GM21360 (cell line): ENCODE measurements at regions not wholly inside any gene's neighbourhood (a gene's known extent, or its start where the extent isn't known, plus 50 kb on each side); places are given as distances from the start of the nearest gene placed in this dataset.

ENCODE experiments used
- ATAC-seq: cut with Tn5 transposase; IDR thresholded peaks from one replicate; pipeline ENCODE4 v1.9.1; 2021; ENCODE audit warnings: mild to moderate bottlenecking, moderate library complexity; ENCODE audit not compliant: unreplicated experiment

DNA sequence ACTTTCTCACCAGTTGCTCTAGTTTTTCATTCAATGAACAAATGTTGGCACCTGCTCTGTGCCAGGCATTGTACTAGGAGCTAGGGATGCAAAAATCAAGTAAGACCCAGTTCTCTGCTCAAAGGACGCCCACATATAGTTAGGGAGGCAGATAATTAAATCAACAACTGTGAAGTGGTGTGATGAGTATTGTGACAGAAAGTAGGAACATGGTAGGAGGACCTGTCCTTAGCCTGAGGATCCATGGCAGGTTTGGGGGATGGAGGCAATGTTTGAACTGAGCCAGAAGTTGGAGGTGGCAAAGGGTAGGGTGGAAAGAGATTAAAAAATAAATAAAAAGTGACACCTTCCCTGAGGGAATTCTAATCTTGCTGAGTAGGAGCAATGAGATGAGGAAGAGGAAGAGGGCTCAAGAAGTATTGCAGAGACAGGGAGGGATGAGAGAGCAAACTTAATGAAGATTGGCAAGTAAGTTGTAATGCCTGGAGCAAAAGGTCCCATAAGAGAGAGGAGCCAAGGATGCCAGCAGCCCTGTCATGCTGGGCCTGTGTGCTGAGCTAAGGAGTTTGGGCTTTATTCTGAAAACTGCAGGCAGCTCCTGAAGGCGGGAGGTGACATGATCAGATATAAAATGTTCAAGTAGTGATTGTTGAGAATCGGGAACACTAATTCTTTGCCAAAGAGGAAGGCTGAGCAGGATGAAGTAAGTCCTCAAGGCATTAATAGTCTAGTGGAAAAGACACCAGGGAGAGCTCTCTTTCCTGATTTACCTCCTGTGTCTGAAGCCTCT is 184.3 kb upstream of the PPP2R3A start:
- no peak for ATAC-seq

DNA sequence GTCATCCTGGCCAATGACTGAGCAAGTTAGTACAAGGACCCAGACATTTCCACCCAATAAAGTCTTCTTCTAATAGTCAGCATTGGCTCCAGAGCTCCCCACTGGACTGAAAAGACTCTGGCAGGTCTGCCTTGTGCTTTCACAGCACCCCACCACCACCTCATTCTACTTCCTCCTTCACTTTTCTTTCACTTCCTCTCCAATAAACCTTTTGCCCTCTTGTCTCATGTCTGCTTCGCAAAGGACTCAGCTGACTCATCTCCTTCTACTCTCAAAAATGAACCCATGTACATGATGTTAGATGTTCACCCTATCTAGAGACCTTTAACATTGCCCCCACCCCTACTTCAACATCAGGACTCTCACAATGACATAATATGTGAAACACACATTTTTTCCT is 181.0 kb upstream of the PPP2R3A start:
- peak; percentile 86 for ATAC-seq

DNA sequence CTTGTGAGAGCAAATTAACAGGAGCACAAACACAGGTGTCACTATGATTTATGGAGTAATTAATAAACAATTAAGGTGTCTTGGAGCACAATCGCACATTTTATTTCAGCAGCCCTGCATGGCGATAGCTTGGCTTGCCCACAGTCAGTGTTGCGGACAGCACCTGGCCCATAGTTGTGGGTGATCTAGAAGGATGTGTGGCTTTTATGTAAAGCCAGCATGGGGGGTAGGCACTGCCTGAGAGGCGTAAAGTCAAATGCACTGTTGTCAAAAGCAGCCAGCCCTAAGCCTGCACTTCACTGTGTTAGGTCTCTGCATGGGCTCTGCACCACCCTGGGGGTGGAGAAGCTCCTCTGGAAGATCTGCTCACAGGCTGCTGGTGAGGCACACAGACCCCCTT is 177.4 kb upstream of the PPP2R3A start:
- ATAC-seq: no peak

DNA sequence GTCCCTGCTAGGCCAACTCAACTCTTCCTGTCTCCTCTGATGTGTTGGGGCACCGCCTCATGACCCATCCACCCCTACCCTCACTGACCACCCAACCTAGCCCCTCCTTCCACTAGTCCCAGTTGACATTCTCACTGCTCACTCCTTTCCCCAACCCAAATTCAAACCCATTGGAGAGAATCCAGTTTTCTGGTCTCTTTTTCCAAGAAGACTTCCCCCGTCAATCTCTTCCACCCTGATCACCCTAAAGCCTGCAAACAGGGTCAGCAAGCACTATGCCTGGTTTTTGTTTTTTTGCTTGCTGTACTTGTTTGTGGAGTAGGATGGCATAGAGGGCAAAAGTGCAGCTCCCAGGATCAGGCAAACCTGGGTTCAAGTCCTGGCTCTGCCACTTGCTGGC is 176.6 kb upstream of the PPP2R3A start:
- no peak for ATAC-seq

DNA sequence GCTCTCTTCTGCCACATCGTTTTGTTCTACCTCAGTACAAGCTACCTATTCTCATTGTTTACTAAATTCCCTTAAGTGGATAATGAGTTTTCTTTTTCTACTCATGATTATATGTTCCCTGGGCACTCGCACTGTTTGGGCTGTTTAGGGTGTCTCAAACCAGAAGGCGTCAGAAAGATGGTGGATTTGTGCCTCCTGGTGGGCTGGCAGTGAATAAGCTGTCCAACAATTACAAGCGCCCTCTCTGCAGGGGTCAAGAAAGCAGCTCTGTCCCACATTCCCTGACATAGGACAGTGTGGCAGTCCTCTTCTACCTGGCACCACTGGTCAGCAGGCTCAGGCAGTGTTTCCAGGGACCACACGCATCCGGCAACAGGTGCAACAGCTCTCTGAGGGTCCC is 173.4 kb upstream of the PPP2R3A start:
- ATAC-seq: no peak

DNA sequence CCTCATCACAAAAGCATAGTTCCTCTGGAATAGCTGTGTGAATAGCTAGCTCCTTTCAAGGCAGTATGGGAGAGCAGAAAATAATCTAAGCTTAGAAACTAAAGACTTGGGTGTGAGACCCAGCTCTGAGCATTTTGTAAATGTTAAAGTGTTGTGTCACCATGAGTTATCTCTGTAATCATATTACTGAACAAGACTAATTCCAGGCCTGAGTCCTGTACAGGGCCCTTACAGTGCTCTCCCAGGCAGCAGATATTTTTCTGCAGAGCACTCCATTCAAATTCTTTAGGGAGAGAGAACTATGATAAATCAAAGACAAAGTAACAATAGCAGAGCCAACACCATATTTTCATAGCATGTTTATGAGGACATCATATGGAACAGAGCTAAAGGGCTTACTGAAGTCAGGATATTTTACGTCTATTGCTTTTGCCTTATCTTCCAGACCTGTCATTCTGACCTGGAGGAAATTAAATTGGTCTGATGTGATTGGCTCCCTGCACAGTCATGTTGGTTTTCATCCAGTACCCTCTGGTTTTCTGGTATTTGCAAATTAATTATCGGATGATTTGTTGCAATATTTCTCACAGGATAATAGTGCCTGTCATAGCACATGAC is 172.6 kb upstream of the PPP2R3A start:
- no peak for ATAC-seq

DNA sequence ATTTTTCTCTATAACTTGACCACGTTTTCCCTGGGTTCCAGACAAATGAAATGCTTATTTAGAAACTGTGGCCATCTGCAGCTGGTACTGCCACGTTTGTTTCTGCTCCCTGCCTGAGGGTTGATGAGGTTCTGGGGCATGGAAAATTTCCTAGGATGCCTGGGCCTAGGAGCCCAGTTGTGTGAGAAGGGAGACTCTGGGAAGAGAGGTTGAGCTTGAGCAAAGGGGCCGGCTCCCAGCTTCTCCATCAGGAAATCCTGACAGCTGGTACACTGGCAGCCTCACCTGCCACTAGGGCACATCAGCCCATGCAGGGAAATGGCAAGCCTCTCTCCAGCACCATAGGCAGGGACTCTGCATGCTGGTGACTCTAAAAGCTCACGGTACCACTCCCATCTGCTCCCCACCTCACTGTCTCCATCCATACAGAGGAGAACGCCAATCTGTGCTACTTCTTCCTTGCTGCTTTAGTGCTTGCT is 165.4 kb upstream of the PPP2R3A start:
- no peak for ATAC-seq

DNA sequence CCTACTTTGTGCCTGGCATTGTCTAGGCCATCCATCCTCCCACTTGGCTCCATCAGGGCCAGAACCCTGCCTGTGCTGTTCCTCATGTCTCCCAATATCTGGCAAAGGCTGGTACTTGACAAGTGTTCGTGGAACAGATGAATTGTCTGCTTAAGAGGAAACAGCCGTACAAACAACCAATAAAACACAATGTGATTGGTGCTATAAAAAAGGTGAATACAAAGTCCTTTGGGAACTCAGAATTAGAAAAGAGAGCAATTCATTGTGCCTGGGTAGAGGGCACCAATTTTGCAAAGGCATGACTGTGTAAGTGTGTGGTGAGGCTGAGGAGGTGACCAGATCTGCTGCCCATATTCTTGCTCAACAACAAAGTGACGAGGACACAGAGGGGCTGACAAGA is 164.5 kb upstream of the PPP2R3A start:
- ATAC-seq: no peak

DNA sequence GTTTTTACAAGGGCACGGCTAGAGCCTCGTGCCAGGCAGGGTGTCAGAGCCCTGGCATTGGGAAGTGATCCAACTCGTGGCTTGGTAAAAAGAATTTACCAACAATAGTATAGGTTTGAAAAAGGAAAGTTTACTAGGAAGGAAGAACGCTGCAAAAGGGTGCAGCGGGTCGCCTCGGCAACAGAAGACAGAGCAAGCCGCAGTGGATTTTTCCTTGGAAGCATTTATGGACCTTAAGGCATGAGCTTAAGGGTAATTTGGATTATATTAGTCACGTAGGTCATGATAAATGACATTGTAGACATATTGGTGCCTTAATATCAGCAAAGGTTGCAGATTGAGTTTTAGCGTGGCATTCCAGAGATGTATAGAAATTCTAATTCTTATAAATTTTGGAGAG is 163.4 kb upstream of the PPP2R3A start:
- no peak for ATAC-seq

DNA sequence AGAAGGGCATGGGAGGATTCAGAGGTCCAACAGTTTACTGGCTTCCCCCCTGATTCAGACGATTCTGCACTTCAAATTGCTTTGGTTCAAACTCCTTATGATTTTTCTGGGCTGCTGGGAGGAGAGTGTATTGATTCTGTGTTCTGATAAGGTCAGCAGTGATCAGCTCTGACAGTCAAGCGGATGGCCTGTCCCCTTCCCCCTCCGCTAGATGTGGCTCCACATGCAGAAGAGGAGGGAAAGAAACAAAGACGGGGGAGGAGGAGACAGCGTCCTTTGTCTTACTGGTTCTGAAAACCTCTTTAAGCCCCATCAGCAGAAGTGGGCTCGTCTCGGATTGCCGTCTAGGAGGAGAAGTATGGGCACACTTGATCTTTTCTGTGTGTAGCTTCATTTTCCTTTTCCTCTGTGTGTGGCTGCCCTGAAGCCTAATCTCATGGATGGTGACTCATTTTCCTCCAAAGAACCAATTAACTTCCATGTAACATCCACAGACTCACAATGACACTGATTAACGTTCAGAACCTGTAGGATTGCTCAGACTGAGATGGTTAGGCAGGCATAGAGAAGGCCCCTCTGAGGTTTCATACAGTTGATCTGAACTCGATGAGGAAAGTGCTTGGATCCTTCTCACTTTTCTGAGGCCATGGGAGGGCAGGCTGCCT is 162.4 kb upstream of the PPP2R3A start:
- no peak for ATAC-seq

DNA sequence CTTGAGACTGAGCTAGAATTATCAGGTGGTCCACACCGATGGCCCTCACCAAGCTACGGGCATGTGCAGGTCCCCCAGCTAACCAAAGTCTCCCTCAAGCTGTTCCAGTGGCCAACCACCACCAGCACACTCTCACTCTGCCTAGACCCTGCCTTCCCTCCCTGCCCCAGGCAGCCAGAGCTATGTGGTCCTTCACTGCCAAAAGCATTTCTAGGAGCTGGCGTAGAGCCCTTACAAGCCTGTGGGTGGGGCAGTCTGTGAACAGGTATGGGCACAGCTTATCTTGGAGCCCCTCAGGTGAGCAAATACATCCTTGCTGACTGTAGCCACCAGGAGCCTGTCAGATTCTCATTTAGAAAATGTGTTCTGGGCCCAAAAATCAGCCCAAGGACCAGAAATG is 159.8 kb upstream of the PPP2R3A start:
- ATAC-seq: no peak

DNA sequence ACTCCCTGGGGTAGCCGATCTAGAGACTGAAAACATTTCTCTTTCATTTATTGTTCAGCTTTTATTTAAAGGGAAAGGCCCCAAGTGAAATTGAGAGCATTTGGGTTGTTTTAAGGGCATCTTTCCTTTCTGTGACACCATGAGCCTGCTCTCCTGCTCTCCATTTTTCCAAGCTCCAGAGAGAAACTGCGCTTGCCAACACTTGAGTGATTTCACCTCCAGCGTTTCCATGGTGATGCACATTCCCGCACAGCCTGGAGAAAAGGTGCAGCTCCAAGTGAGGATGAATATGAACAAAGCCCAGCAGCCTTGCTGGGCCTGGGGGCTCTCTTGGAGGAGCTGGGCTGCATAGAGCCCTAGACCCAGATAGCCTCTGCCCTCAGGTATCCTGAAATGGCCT is 159.2 kb upstream of the PPP2R3A start:
- no peak for ATAC-seq

DNA sequence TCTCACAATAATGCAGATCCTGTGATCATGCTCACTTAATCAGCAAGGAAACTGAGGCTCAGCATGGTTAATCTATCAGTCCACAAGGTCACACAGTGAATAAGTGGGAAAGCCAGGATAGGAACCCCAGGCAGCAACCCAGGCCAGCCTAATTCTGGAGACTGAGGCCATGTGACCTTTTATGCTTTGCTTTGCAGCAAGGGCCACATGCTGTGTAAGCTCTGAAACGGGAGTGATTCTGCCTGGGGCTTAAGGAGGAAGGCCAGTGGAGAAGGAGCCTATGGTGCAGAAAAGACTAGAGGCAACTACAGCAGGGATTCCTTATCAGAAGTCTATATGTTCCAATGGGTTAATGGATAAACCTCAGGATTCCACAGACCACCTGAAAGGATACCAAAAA is 157.6 kb upstream of the PPP2R3A start:
- no peak for ATAC-seq

DNA sequence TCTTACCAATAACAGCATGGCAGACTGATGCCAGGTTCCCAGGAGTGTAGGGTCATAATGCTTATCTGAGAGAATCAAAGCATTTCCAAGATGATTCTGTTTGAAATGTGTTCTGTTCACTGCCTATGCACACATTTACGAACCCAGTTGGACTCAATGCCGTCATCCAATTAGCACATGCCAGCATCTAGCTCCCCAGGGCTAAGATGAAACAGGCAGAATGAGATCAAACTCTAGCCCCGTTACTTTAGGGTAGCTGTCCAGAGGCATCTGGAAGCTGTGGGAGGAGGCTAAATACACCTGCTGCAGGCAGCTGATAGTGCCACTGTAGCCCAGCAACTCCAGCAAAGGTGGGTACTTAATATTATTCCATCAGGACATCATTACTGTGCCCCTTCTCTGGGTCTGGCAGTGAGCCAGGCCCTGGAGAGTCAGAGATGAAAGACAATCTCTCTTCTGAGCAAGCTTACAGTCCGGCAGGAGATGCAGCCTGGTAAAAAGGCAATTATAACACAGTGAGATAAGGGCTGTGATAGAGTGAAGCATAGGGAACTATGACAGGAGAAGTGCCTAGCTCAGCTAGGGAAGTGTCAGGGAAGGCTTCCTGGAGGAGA is 156.4 kb upstream of the PPP2R3A start:
- ATAC-seq: no peak

DNA sequence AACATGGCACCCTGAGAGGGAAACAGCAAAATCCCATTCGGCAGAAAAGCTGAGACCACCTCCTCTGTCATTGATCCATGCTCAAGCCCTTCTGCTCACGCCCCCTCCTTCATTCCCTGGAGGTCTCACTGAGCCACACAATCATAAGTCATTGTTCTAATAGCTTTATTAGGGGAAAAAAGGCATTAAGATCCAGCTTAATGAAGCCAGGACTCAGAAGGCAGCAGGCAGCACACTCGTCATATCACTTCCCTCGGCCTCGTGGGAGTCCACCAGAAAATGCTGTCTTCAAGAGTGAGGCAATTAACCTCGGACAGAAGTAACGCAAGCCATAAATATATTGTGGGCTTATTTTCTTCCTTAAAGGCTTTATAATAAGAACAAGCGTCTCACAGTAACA is 153.9 kb upstream of the PPP2R3A start:
- ATAC-seq: no peak

DNA sequence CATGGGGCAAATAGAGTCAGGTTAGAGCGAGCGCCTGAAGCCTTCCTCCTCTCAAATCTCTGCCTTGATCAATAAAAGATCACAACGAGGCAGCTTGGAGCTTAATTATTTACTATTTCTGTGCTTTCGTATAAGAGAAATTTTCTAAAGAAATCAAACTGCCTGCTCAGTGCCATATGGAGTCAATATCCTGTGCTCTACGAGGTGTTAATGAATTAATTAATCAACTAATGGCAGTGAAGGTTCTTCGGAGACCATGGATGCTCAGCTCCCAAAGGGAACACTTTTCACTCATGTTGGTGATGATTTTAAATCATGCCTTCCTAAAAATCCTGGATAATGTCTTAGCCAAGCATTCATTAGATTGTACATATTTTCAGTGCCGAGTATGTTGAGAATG is 153.5 kb upstream of the PPP2R3A start:
- ATAC-seq: no peak

DNA sequence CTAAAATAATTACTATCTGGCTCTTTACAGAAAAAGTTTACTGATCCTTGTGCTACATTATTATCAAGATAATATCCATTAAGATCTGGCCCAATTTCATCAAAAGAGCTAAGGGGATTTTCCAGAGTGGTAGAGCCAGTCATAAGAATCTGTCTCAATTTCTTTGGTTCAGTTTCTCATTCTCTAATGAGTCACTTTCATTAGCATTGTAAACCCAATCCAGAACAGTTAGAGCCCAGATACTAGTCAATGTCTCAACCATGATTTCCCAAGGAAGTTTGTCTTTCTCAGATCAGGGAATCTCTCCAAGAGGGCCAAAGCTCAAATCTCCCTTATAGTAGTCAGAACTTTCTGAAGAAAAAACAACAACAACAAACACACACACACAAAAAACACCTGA is 131.1 kb upstream of the PPP2R3A start:
- no peak for ATAC-seq

DNA sequence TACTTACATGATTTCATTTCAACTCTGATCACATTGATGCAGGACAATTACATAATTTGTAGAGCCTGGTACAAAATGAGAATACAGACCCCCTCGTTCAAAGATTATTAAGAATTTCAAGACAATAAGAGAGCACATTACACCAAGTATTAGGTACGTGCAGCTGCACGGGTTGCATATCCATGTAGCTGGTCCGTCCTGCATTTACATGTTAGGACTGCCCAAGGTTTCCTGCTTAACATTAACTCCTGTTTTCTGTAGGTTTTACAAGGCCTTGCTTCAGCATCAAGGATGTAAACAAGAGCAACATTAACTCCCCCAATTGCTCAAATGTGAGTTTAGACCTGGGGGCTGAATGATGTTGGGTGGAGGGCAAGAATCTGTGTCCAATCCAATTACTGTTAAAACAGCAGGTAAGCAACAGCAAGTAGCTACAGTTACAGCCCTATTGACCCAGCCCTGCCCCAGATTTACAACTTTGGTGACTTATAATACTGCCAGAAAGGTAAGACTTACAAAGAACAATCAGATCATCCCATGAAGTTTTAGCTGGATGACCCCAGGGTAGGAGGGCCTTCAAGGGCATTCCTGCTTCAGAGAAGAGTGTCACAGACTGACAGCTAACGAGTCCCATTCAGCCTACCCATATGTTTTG is 127.4 kb upstream of the PPP2R3A start:
- no peak for ATAC-seq

DNA sequence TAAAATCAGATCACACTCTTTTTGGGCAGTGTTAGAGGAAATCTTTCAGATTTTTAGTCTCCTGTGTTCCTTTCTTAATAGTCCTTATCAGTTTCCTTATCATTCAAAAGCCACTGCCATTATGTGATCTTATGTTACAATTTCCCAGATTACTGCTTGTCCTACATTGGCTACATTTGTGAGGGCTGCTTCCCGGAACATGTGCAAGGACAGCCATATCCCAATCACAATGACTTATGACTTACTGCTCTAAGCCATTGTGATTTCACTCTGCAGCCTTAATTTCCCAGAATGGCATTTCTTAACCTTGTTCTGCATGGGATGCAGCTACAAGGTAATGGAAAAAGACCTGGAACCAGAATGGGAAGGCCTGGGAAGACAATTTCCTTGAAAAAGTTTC is 125.1 kb upstream of the PPP2R3A start:
- ATAC-seq: no peak

DNA sequence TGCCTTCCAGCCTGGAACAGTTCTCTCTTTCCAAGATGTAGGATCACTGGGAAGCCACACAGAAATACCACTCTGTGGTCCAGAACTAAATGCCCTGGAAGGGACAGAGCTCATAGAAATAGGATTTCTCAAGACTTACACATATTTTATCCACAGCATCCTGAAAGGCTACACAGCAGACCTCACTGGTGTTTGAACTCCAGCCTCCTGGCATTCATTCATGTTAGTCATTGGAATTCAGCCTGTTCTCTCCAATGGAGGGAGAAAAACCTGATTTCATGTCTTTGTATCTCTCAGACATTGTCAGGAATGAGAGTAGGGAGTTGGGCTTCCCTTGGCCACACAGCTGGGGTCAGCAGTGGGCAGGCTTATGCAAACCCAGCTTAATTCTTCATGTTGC is 121.1 kb upstream of the PPP2R3A start:
- ATAC-seq: no peak

DNA sequence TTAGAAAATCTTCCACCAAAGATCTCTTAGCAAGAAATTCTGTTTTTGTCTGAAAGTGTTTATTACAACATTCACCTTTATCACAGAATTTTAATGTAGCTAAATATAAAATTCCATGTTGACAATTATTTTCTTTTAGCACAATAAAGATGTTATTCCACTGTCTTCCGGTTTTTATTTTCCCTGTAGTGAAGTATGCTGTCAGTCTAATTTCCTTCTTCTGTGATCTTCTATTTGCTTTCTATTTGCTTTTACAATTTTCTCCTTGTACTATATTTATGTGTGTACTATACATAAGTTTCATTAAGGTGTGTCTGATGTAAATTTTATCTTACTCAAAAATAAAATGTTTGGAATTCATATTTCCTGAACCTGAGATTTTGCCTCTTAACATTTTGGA is 117.5 kb upstream of the PPP2R3A start:
- ATAC-seq: no peak
